Type B pancreatic cell (in vitro differentiated cells): ENCODE measurements at regions not wholly inside any gene's neighbourhood (a gene's known extent, or its start where the extent isn't known, plus 50 kb on each side); places are given as distances from the start of the nearest gene placed in this dataset.

Source experiments
- DNase-seq: peaks from one replicate; pipeline ENCODE4 v3.0.0; 2021; ENCODE audit warnings: mixed read lengths; ENCODE audit not compliant: unreplicated experiment; ENCODE audit errors: extremely low spot score
- H3K27ac Mint-ChIP-seq: 2 replicates; pipeline ENCODE4 v1.8.0; 2021; ENCODE audit warnings: mild to moderate bottlenecking, mixed read lengths
- H3K27me3 Mint-ChIP-seq: 2 replicates; pipeline ENCODE4 v1.8.0; 2021; ENCODE audit warnings: mixed read lengths
- H3K36me3 Mint-ChIP-seq: 2 replicates; pipeline ENCODE4 v1.8.0; 2021; ENCODE audit warnings: mixed read lengths
- H3K4me1 Mint-ChIP-seq: one replicate; pipeline ENCODE4 v1.8.0; 2021; ENCODE audit warnings: mixed read lengths; ENCODE audit not compliant: unreplicated experiment
- H3K4me3 Mint-ChIP-seq: 2 replicates; pipeline ENCODE4 v1.8.0; 2021; ENCODE audit warnings: mild to moderate bottlenecking, mixed read lengths
- H3K9me3 Mint-ChIP-seq: 2 replicates; pipeline ENCODE4 v1.8.0; 2021; ENCODE audit warnings: mixed read lengths
- CTCF ChIP-seq: fragments of 200-600 bp; sonication (generic); conservative IDR thresholded peaks from 2 replicates; pipeline ENCODE4 v1.5.0; 2021; ENCODE audit warnings: antibody characterized with exemption, mild to moderate bottlenecking

GRCh38 chr9:119771341-119771740 is 402.1 kb upstream of the BRINP1 start:
- Mint-ChIP-seq H3K27me3 (peaks cover 17% of the 10 kb centered on the region), H3K4me3 (no peak overlapping the region), H3K4me1 (peaks cover 5% of the 10 kb centered on the region), H3K27ac (no peak overlapping the region), H3K36me3 (no peaks in the 10 kb centered on the region), H3K9me3 (no peaks in the 10 kb centered on the region)
- no peak for DNase-seq
- no peak for TF ChIP-seq CTCF

GRCh38 chr9:119768266-119768665 is 399.0 kb upstream of the BRINP1 start:
- Mint-ChIP-seq H3K27me3 (peaks cover 33% of the 10 kb centered on the region), H3K4me3 (no peak overlapping the region), H3K36me3 (no peaks in the 10 kb centered on the region), H3K27ac (no peak overlapping the region), H3K4me1 (no peaks in the 10 kb centered on the region), H3K9me3 (no peaks in the 10 kb centered on the region)
- TF ChIP-seq CTCF = no peak
- no peak for DNase-seq

- Mint-ChIP-seq H3K36me3 (no peaks in the 10 kb centered on the region), H3K9me3 (no peaks in the 10 kb centered on the region), H3K4me1 (no peaks in the 10 kb centered on the region), H3K27ac (no peak overlapping the region), H3K4me3 (no peak overlapping the region), H3K27me3 (peaks cover 31% of the 10 kb centered on the region)
- no peak for DNase-seq
- no peak for TF ChIP-seq CTCF
Measured at GRCh38 chr9:119765632-119766175, 396.5 kb upstream of the BRINP1 start.

- no peaks in the 10 kb centered on the region for H3K9me3 Mint-ChIP-seq
- peaks cover 44% of the 10 kb centered on the region for H3K27me3 Mint-ChIP-seq
- no peak for DNase-seq
- H3K27ac Mint-ChIP-seq = no peak overlapping the region
- H3K36me3 Mint-ChIP-seq = no peaks in the 10 kb centered on the region
- no peak for TF ChIP-seq CTCF
- H3K4me3 Mint-ChIP-seq = no peak overlapping the region
- H3K4me1 Mint-ChIP-seq = no peaks in the 10 kb centered on the region
Measured at GRCh38 chr9:119763260-119763659, 394.0 kb upstream of the BRINP1 start.

- DNase-seq = no peak
- no peaks in the 10 kb centered on the region for H3K36me3 Mint-ChIP-seq
- H3K27ac Mint-ChIP-seq = no peak overlapping the region
- H3K27me3 Mint-ChIP-seq = peaks cover 50% of the 10 kb centered on the region
- H3K4me3 Mint-ChIP-seq = no peak overlapping the region
- no peak for TF ChIP-seq CTCF
- no peaks in the 10 kb centered on the region for H3K9me3 Mint-ChIP-seq
- H3K4me1 Mint-ChIP-seq = no peaks in the 10 kb centered on the region
Measured at GRCh38 chr9:119761812-119762211, 392.6 kb upstream of the BRINP1 start.

- Mint-ChIP-seq H3K4me3 (no peak overlapping the region), H3K27me3 (peaks cover 33% of the 10 kb centered on the region), H3K9me3 (no peaks in the 10 kb centered on the region), H3K4me1 (no peaks in the 10 kb centered on the region), H3K27ac (no peak overlapping the region), H3K36me3 (no peaks in the 10 kb centered on the region)
- DNase-seq = no peak
- TF ChIP-seq CTCF = no peak
Measured at GRCh38 chr9:119758990-119759389, 389.8 kb upstream of the BRINP1 start.
